PC-9 (cell line): ENCODE measurements at regions not wholly inside any gene's neighbourhood (a gene's known extent, or its start where the extent isn't known, plus 50 kb on each side); places are given as distances from the start of the nearest gene placed in this dataset.

Experiments used
- BruUV-seq: library from RNA; stranded (reverse); fragments of 400-500 nt; replicated peaks from 2 replicates; lab custom pipeline; 2021; lab: Mats Ljungman, UMichigan
- CTCF ChIA-PET: fragments of 300-600 bp; sonication (Branson Sonifier 250); formaldehyde crosslinking; loops from one replicate; lab custom pipeline; 2022; ENCODE audit warnings: antibody characterized with exemption; lab: Charles Lee
- POLR2A ChIA-PET: fragments of 300-600 bp; sonication (Branson Sonifier 250); formaldehyde crosslinking; loops from one replicate; lab custom pipeline; 2022; ENCODE audit warnings: antibody characterized with exemption; ENCODE audit not compliant: unreplicated experiment; lab: Charles Lee
- DNase-seq, 2 experiments: peaks; one replicate each; pipeline versions ENCODE4 v3.0.0 to v3.0.0-alpha.2; 2015 to 2022; ENCODE audit warnings: mixed read lengths in 1 of 2
- H2AFZ ChIP-seq: fragments of 200-600 bp; sonication (generic); 2 replicates; pipeline ENCODE4 v1.8.1; 2017; ENCODE audit warnings: antibody characterized with exemption
- H3F3A ChIP-seq: fragments of 200-600 bp; sonication (generic); 2 replicates; pipeline ENCODE4 v1.8.1; 2017; ENCODE audit warnings: antibody characterized with exemption, mild to moderate bottlenecking, low read depth; ENCODE audit not compliant: insufficient read depth
- H3K27ac ChIP-seq: fragments of 200-600 bp; sonication (generic); 2 replicates; pipeline ENCODE4 v1.6.1; 2016; ENCODE audit warnings: mixed run types
- H3K27me3 ChIP-seq: fragments of 200-600 bp; sonication (generic); 2 replicates; pipeline ENCODE4 v1.6.1; 2016; ENCODE audit warnings: low read depth, mixed run types; ENCODE audit not compliant: insufficient read depth
- H3K36me3 ChIP-seq: fragments of 200-600 bp; sonication (generic); 2 replicates; pipeline ENCODE4 v1.6.1; 2016; ENCODE audit warnings: low read depth, mixed run types
- H3K4me1 ChIP-seq: fragments of 200-600 bp; sonication (generic); replicated peaks from 2 replicates; pipeline ENCODE4 v1.6.1; 2016; ENCODE audit warnings: mixed run types; ENCODE audit not compliant: insufficient read depth
- H3K4me2 ChIP-seq: fragments of 200-600 bp; sonication (generic); 2 replicates; pipeline ENCODE4 v1.6.1; 2017; ENCODE audit warnings: mixed run types
- H3K4me3 ChIP-seq: fragments of 200-600 bp; sonication (generic); 2 replicates; pipeline ENCODE4 v1.6.1; 2016; ENCODE audit warnings: mixed run types
- H3K79me2 ChIP-seq: fragments of 200-600 bp; sonication (generic); 2 replicates; pipeline ENCODE4 v1.6.1; 2017; ENCODE audit warnings: low read depth, mixed run types
- H3K9me2 ChIP-seq: fragments of 200-600 bp; sonication (generic); 2 replicates; pipeline ENCODE4 v1.8.1; 2017; ENCODE audit warnings: mild to moderate bottlenecking; ENCODE audit not compliant: insufficient read depth
- H3K9me3 ChIP-seq: fragments of 200-600 bp; sonication (generic); 2 replicates; pipeline ENCODE4 v1.8.1; 2016; ENCODE audit warnings: low read depth; ENCODE audit not compliant: insufficient read depth
- H4K20me1 ChIP-seq: fragments of 200-600 bp; sonication (generic); 2 replicates; pipeline ENCODE4 v1.8.1; 2017; ENCODE audit not compliant: insufficient read depth
- EZH2 ChIP-seq: fragments of 200-600 bp; sonication (generic); IDR thresholded peaks from 2 replicates; pipeline ENCODE4 v1.8.0; 2017; ENCODE audit warnings: antibody characterized with exemption, low read depth
- intact Hi-C: fragments of 100-400 bp; cut with micrococcal nuclease; formaldehyde crosslinking; loops from one replicate; pipeline ENCODE4 v1.10.0; 2022; ENCODE audit not compliant: unreplicated experiment
- TF ChIP-seq, protein P1 (sequence below): fragments of 200-600 bp; sonication (generic); conservative IDR thresholded peaks from 2 replicates; pipeline ENCODE4 v1.6.1; 2017; ENCODE audit warnings: mixed run types, antibody characterized with exemption, mild to moderate bottlenecking, moderate library complexity

DNA sequence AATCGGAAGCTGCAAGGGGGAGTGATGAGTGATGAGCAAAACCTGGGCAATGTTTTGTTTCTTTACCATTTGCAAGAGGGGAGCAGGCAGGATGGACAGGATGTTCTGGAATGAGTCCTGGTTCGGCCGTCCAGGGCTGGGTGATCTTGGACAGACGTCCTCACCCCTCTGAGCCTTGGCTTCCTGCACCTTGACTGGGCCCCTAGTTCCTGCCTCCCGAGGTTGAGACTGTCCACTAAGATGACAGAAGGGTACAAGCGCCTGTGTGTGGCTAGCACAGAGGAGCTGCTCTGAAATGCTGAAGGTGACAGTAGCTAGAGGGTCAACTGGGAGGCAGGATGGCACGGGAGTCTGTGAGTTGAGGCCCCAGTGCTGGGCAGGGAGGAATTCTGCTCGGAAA, 306.2 kb downstream of the MN1 start:
- POLR2A ChIA-PET: no interaction called here
- no peak for TF ChIP-seq EZH2
- TF ChIP-seq, protein P1, sequence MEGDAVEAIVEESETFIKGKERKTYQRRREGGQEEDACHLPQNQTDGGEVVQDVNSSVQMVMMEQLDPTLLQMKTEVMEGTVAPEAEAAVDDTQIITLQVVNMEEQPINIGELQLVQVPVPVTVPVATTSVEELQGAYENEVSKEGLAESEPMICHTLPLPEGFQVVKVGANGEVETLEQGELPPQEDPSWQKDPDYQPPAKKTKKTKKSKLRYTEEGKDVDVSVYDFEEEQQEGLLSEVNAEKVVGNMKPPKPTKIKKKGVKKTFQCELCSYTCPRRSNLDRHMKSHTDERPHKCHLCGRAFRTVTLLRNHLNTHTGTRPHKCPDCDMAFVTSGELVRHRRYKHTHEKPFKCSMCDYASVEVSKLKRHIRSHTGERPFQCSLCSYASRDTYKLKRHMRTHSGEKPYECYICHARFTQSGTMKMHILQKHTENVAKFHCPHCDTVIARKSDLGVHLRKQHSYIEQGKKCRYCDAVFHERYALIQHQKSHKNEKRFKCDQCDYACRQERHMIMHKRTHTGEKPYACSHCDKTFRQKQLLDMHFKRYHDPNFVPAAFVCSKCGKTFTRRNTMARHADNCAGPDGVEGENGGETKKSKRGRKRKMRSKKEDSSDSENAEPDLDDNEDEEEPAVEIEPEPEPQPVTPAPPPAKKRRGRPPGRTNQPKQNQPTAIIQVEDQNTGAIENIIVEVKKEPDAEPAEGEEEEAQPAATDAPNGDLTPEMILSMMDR: no peak
- Histone ChIP-seq H3K36me3 (no peaks in the 10 kb centered on the region), H3K79me2 (no peaks in the 10 kb centered on the region), H3K4me2 (no peak overlapping the region), H3K4me1 (no peaks in the 10 kb centered on the region), H3K4me3 (no peak overlapping the region), H3F3A (no peaks in the 10 kb centered on the region), H3K9me2 (no peaks in the 10 kb centered on the region), H2AFZ (no peak overlapping the region), H3K9me3 (no peaks in the 10 kb centered on the region), H4K20me1 (no peaks in the 10 kb centered on the region), H3K27ac (no peak overlapping the region), H3K27me3 (no peaks in the 10 kb centered on the region)
- no TSS peak for BruUV-seq
- DNase-seq: no peak
- intact Hi-C loops: no loop called here
- CTCF ChIA-PET: no interaction called here

DNA sequence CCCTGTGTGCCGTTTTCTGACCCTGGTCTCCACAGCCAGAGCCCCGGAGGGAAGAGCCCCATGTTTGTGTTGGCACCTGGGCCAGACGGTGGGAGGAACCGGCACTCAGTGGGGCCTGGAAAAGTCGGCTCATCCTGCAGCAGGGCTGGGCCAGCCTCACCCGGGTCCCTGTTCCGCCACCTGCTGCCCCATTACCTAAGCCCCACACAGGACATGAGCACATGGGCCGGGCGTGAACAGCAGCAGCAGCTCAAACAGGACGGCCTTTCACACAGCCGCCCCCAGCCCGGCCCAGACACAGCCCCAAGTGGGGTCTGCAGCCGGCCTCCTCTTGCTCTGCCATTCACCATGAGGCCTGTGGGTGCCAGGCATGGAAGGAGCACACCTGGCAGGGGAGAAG, 302.4 kb downstream of the MN1 start:
- Histone ChIP-seq H3K36me3 (no peaks in the 10 kb centered on the region), H3K27ac (no peak overlapping the region), H3K9me2 (no peaks in the 10 kb centered on the region), H3K9me3 (no peaks in the 10 kb centered on the region), H2AFZ (no peak overlapping the region), H4K20me1 (no peaks in the 10 kb centered on the region), H3K79me2 (no peaks in the 10 kb centered on the region), H3K27me3 (no peaks in the 10 kb centered on the region), H3K4me1 (no peaks in the 10 kb centered on the region), H3F3A (no peaks in the 10 kb centered on the region), H3K4me3 (no peak overlapping the region), H3K4me2 (no peak overlapping the region)
- CTCF ChIA-PET: no interaction called here
- no peak for DNase-seq
- BruUV-seq: no TSS peak
- POLR2A ChIA-PET: no interaction called here
- intact Hi-C loops: no loop called here
- no peak for TF ChIP-seq EZH2
- TF ChIP-seq, protein P1: no peak

DNA sequence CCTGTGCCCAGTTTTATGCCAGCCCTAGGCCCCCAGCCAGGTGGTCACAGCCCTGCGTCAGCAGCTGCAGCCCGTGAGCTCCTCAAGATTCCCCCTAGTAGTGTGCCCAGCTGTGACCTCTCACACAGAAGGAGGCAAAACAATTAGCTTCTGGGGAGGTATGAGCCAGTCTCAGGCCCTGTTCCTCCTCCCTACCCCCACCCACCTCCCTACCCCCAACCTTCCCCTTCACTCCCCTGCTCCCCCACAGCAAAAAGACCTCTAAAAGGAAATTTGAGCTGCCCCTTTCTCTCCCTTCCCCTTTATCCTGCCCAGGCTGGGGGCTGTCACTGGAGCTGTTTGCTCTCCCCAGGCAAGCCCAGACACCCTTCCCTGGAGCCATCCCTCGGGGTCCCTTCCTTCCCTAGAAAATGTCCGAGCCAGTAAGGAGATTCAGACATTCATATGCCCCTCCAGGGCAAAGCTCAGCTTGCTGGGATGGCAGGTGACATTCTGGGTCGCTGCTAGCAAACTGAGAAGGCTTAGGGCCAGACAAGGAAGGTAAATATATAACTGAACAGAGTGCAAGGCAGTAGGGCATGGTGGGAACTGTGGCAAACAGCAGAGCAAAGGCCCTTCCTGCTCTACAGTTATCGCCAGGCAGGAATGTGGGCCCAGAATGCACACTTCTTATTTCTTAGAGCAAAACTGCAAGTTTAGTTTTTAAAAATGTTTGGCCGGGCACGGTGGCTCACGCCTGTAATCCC, 300.2 kb downstream of the MN1 start:
- H3K9me2 ChIP-seq: no peaks in the 10 kb centered on the region
- no peaks in the 10 kb centered on the region for H3K9me3 ChIP-seq
- H3K4me2 ChIP-seq: no peak overlapping the region
- H3K27me3 ChIP-seq: no peaks in the 10 kb centered on the region
- DNase-seq: no peak
- CTCF ChIA-PET: no interaction called here
- H3K4me1 ChIP-seq: no peaks in the 10 kb centered on the region
- H3K27ac ChIP-seq: no peak overlapping the region
- POLR2A ChIA-PET: interaction anchor here (0.7 kb wide), 1 partner anchor 85 kb away, joined by 4 read pairs; no protein-coding TSS in a partner anchor
- BruUV-seq: no TSS peak
- H4K20me1 ChIP-seq: no peaks in the 10 kb centered on the region
- no peak overlapping the region for H3K4me3 ChIP-seq
- H3K36me3 ChIP-seq: no peaks in the 10 kb centered on the region
- no peaks in the 10 kb centered on the region for H3F3A ChIP-seq
- H2AFZ ChIP-seq: no peak overlapping the region
- no peaks in the 10 kb centered on the region for H3K79me2 ChIP-seq
- TF ChIP-seq, protein P1: no peak
- no peak for TF ChIP-seq EZH2
- intact Hi-C loops: no loop called here
